GM12878 (cell line): ENCODE measurements at regions not wholly inside any gene's neighbourhood (a gene's known extent, or its start where the extent isn't known, plus 50 kb on each side); places are given as distances from the start of the nearest gene placed in this dataset.

ENCODE experiments used
- BCL3 ChIP-seq: IDR thresholded peaks from 2 replicates; pipeline ENCODE4 v1.6.1; 2011; ENCODE audit warnings: borderline replicate concordance, low read depth, mild to moderate bottlenecking, moderate library complexity, low read length; ENCODE audit not compliant: insufficient read depth, poor library complexity, severe bottlenecking
- EP300 ChIP-seq, 2 experiments: fragments of 150-350 bp in 1 of 2; IDR thresholded peaks; 2 replicates each; pipeline ENCODE4 v1.6.1; 2011 to 2012; ENCODE audit warnings: low read depth in 2 of 2, low read length in 2 of 2, borderline replicate concordance in 1 of 2, improper control_type of control experiment in 1 of 2, inconsistent platforms in 1 of 2; ENCODE audit not compliant: control insufficient read depth in 1 of 2
- RCOR1 ChIP-seq: conservative IDR thresholded peaks from 2 replicates; pipeline ENCODE4 v1.6.1; 2012; ENCODE audit warnings: low read depth, low read length, improper control_type of control experiment
- SIX5 ChIP-seq: IDR thresholded peaks from 2 replicates; pipeline ENCODE4 v1.6.1; 2011; ENCODE audit warnings: mild to moderate bottlenecking, low read depth, low read length, moderate library complexity; ENCODE audit not compliant: severe bottlenecking
- TF ChIP-seq, protein P1 (sequence below), 3 experiments: IDR thresholded peaks in 2 of 3; conservative IDR thresholded peaks in 1 of 3; 2 replicates each; pipeline ENCODE4 v1.5.1; 2011; ENCODE audit warnings: low read depth in 3 of 3, low read length in 3 of 3, mild to moderate bottlenecking in 3 of 3, control low read depth in 2 of 3, moderate library complexity in 2 of 3, inconsistent platforms in 1 of 3, mixed read lengths in 1 of 3; ENCODE audit not compliant: control insufficient read depth in 2 of 3, insufficient read depth in 1 of 3; ENCODE audit errors: extremely low read depth in 1 of 3

DNA sequence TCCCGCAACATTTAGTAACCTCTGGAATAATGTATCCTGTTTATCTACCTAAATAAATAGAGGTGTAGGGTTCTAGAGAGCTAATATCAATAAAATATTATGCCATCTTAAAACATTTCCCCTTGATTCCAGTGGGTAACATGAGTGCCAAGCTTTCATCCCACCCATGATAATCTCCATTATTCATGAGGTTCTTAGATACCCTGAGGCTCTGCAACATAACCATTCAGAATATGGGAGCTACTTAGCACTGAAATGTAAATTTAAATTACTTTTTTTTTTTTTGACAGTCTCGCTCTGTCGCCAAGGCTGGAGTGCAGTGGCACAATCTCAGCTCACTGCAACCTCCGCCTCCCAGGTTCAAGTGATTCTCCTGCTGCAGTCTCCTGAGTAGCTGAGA is 832.7 kb downstream of the BRINP3 start:
- TF ChIP-seq, protein P1, sequence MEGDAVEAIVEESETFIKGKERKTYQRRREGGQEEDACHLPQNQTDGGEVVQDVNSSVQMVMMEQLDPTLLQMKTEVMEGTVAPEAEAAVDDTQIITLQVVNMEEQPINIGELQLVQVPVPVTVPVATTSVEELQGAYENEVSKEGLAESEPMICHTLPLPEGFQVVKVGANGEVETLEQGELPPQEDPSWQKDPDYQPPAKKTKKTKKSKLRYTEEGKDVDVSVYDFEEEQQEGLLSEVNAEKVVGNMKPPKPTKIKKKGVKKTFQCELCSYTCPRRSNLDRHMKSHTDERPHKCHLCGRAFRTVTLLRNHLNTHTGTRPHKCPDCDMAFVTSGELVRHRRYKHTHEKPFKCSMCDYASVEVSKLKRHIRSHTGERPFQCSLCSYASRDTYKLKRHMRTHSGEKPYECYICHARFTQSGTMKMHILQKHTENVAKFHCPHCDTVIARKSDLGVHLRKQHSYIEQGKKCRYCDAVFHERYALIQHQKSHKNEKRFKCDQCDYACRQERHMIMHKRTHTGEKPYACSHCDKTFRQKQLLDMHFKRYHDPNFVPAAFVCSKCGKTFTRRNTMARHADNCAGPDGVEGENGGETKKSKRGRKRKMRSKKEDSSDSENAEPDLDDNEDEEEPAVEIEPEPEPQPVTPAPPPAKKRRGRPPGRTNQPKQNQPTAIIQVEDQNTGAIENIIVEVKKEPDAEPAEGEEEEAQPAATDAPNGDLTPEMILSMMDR (IDR thresholded peaks at IDR 0.05 in 2 of 3, conservative IDR thresholded peaks at IDR 0.05 in 1 of 3; ENCODE audit: control insufficient read depth in 2 of 3, extremely low read depth in 1 of 3, insufficient read depth in 1 of 3, low read depth in 3 of 3, low read length in 3 of 3): no peak
- TF ChIP-seq EP300 (IDR thresholded peaks at IDR 0.05; ENCODE audit: borderline replicate concordance in 1 of 2, control insufficient read depth in 1 of 2, low read depth in 2 of 2, low read length in 2 of 2): no peak
- no peak for TF ChIP-seq BCL3
- no peak for TF ChIP-seq RCOR1
- no peak for TF ChIP-seq SIX5
